HCT116 (cell line): ENCODE measurements at regions not wholly inside any gene's neighbourhood (a gene's known extent, or its start where the extent isn't known, plus 50 kb on each side); places are given as distances from the start of the nearest gene placed in this dataset.
"Not testable (repeated sequence)": the region's sequence is repeated elsewhere in the genome, so short reads cannot be mapped to it uniquely, and the experiment has no call there.

Source experiments
- ATAC-seq: fragments of 200-7000 bp; cut with Tn5 transposase; 2 replicates; pipeline ENCODE4 v1.9.1; 2020; ENCODE audit warnings: mild to moderate bottlenecking, moderate library complexity
- BruUV-seq: library from RNA; stranded (reverse); fragments of 400-500 nt; replicated peaks from 2 replicates; lab custom pipeline; 2021; lab: Mats Ljungman, UMichigan
- CTCF ChIA-PET: fragments of 300-600 bp; sonication (Branson Sonifier 250); formaldehyde crosslinking; loops from one replicate; lab custom pipeline; 2021; ENCODE audit warnings: antibody characterized with exemption; lab: Charles Lee
- POLR2A ChIA-PET: fragments of 300-600, 350-600 bp; sonication (Branson Sonifier 250); formaldehyde crosslinking; loops from one replicate; lab custom pipeline; 2021; ENCODE audit warnings: antibody characterized with exemption; lab: Charles Lee
- RAD21 ChIA-PET, 2 experiments: fragments of 300-600 bp; sonication (Branson Sonifier 250); formaldehyde crosslinking; loops; one replicate each; lab custom pipeline; 2023; ENCODE audit warnings: low total read pairs in 2 of 2; ENCODE audit not compliant: uncharacterized antibody in 2 of 2, unreplicated experiment in 2 of 2, low non-redundant PET in 1 of 2; lab: Charles Lee
- DNase-seq: peaks from one replicate; pipeline ENCODE4 v3.0.0-alpha.2; 2010; ENCODE audit warnings: low read depth, low spot score
- H2AFZ ChIP-seq: fragments of 200-600 bp; shearing (Covaris generic), sonication (generic); 2 replicates; pipeline ENCODE4 v1.6.1; 2017; ENCODE audit warnings: low read depth, mixed run types, mixed read lengths, antibody characterized with exemption, low read length; ENCODE audit not compliant: poor library complexity, severe bottlenecking
- H3K27ac ChIP-seq: 2 replicates; pipeline ENCODE4 v1.5.1; 2012; ENCODE audit warnings: low read depth, low read length
- H3K27me3 ChIP-seq: fragments of 200-600 bp; sonication (generic); 2 replicates; pipeline ENCODE4 v1.6.1; 2016; ENCODE audit warnings: mixed run types, low read length, mixed read lengths; ENCODE audit not compliant: insufficient read depth
- H3K36me3 ChIP-seq, 2 experiments: fragments of 200-500 bp in 1 of 2; fragments of 200-600 bp in 1 of 2; sonication (Bioruptor generic) in 1 of 2; sonication (generic) in 1 of 2; 2 replicates each; pipeline versions ENCODE4 v1.5.1 to v1.6.1; 2014 to 2016; ENCODE audit warnings: low read length in 2 of 2, inconsistent platforms in 1 of 2, mixed read lengths in 1 of 2, mixed run types in 1 of 2; ENCODE audit not compliant: insufficient read depth in 2 of 2, control insufficient read depth in 1 of 2
- H3K4me1 ChIP-seq, 2 experiments: fragments of 200-600 bp in 1 of 2; sonication (generic) in 1 of 2; 2 replicates each; pipeline versions ENCODE4 v1.5.1 to v1.6.1; 2012 to 2017; ENCODE audit warnings: low read length in 2 of 2, inconsistent platforms in 1 of 2, mild to moderate bottlenecking in 1 of 2, mixed read lengths in 1 of 2, mixed run types in 1 of 2, moderate library complexity in 1 of 2; ENCODE audit not compliant: insufficient read depth in 2 of 2, control insufficient read depth in 1 of 2
- H3K4me2 ChIP-seq: fragments of 200-600 bp; sonication (generic); 2 replicates; pipeline ENCODE4 v1.6.1; 2017; ENCODE audit warnings: mixed run types, low read length, mixed read lengths
- H3K4me3 ChIP-seq, 2 experiments: fragments of 200-600 bp in 1 of 2; sonication (generic) in 1 of 2; replicated peaks in 1 of 2; 2 replicates each; pipeline ENCODE4 v1.5.1; 2011 to 2016; ENCODE audit warnings: low read length in 2 of 2, control low read depth in 1 of 2, low read depth in 1 of 2, mild to moderate bottlenecking in 1 of 2, mixed read lengths in 1 of 2, mixed run types in 1 of 2
- H3K79me2 ChIP-seq: fragments of 200-600 bp; sonication (generic); 2 replicates; pipeline ENCODE4 v1.6.1; 2017; ENCODE audit warnings: mild to moderate bottlenecking, mixed run types, low read length, moderate library complexity, mixed read lengths; ENCODE audit not compliant: insufficient read depth
- H3K9ac ChIP-seq: fragments of 200-600 bp; sonication (generic); 2 replicates; pipeline ENCODE4 v1.6.1; 2016; ENCODE audit warnings: low read length, mixed read lengths
- H3K9me2 ChIP-seq: fragments of 200-600 bp; sonication (generic), shearing (Covaris generic); 2 replicates; pipeline ENCODE4 v1.6.1; 2017; ENCODE audit warnings: mixed run types, mild to moderate bottlenecking, moderate library complexity; ENCODE audit not compliant: insufficient read depth
- H3K9me3 ChIP-seq, 2 experiments: fragments of 200-500 bp in 1 of 2; fragments of 200-600 bp in 1 of 2; sonication (Bioruptor generic) in 1 of 2; sonication (generic) in 1 of 2; 2 replicates each; pipeline ENCODE4 v1.6.1; 2014 to 2017; ENCODE audit warnings: low read length in 2 of 2, mixed read lengths in 2 of 2, inconsistent platforms in 1 of 2, low read depth in 1 of 2, mild to moderate bottlenecking in 1 of 2, mixed run types in 1 of 2, moderate library complexity in 1 of 2; ENCODE audit not compliant: control insufficient read depth in 1 of 2, insufficient read depth in 1 of 2
- H4K20me1 ChIP-seq: fragments of 200-600 bp; sonication (generic), shearing (Covaris generic); 2 replicates; pipeline ENCODE4 v1.6.1; 2017; ENCODE audit warnings: mixed run types, mild to moderate bottlenecking, moderate library complexity; ENCODE audit not compliant: insufficient read depth
- CBX3 ChIP-seq: IDR thresholded peaks from 2 replicates; pipeline ENCODE4 v1.6.1; 2012; ENCODE audit warnings: low read depth
- ELF1 ChIP-seq: IDR thresholded peaks from 2 replicates; pipeline ENCODE4 v1.6.1; 2012; ENCODE audit warnings: low read depth, borderline replicate concordance
- FOSL1 ChIP-seq: IDR thresholded peaks from 2 replicates; pipeline ENCODE4 v1.6.1; 2012; ENCODE audit warnings: low read depth
- POLR2AphosphoS5 ChIP-seq: IDR thresholded peaks from 2 replicates; pipeline ENCODE4 v1.6.1; 2011; ENCODE audit warnings: mild to moderate bottlenecking, low read depth, low read length, moderate library complexity
- RAD21 ChIP-seq: IDR thresholded peaks from 2 replicates; pipeline ENCODE4 v1.6.1; 2012; ENCODE audit warnings: low read depth, mild to moderate bottlenecking
- SIN3A ChIP-seq: IDR thresholded peaks from 2 replicates; pipeline ENCODE4 v1.6.1; 2012; ENCODE audit warnings: low read depth
- TCF7L2 ChIP-seq: IDR thresholded peaks from 2 replicates; pipeline ENCODE4 v1.7.0; 2011; ENCODE audit warnings: borderline replicate concordance, inconsistent platforms; ENCODE audit not compliant: insufficient read depth, insufficient read length; ENCODE audit errors: extremely low read depth
- YY1 ChIP-seq: IDR thresholded peaks from 2 replicates; pipeline ENCODE4 v1.6.1; 2011; ENCODE audit warnings: low read length, low read depth, moderate library complexity, mild to moderate bottlenecking; ENCODE audit not compliant: insufficient replicate concordance; ENCODE audit errors: extremely low read depth
- ZNF274 ChIP-seq: fragments of 200-500 bp; sonication (Bioruptor generic); IDR thresholded peaks from 2 replicates; pipeline ENCODE4 v1.6.1; 2014; ENCODE audit warnings: mild to moderate bottlenecking, low read depth, low read length, inconsistent platforms
- intact Hi-C: fragments of 100-400 bp; cut with micrococcal nuclease; formaldehyde crosslinking; loops from 2 replicates; pipeline ENCODE4 v1.10.0; 2022
- TF ChIP-seq, protein P1 (sequence below): IDR thresholded peaks from 2 replicates; pipeline ENCODE4 v1.6.1; 2012

DNA sequence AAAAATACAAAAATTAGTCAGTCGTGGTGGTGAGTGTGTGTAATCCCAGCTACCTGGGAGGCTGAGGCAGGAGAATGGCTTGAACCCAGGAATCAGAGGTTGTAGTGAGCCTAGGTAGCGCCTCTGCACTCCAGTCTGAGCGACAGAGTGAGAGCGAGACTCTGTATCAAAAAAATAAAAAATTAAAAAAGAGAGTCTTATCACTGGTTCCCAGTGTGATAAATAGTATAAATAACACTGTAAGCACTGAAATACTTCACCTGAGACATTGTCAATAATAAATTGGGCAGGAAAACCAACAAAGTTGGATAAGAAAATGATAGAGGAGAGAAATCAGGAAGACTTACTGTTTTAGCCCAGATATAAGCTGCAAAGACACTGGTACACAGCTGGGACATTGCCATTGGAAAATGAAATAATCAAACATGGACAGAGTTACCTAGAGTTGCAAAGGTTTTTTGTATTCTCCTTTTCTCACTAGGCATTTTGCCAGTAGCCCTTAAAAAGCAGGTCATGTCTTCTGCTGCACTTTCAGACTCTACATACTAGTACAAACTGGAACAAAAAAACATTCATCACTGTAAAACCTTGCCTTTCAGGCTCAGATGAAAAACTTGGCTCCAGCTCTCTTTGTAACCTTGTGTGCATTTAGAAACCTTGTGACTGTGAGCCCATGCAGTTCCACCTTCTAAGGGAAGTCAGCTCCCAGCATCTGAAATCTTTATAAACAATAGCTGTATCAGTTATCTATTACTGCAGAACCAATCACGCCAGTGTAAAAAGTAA is 55.0 kb upstream of the PPP1R2C start:
- intact Hi-C loops: no loop called here
- POLR2A ChIA-PET: no interaction called here
- no peak overlapping the region for H3K9ac ChIP-seq
- no peaks in the 10 kb centered on the region for H3K27me3 ChIP-seq
- no peaks in the 10 kb centered on the region for H3K79me2 ChIP-seq
- CTCF ChIA-PET: no interaction called here
- H4K20me1 ChIP-seq: no peaks in the 10 kb centered on the region
- H3K9me3 ChIP-seq: no peaks in the 10 kb centered on the region
- no peak overlapping the region for H3K27ac ChIP-seq
- H3K4me1 ChIP-seq: no peaks in the 10 kb centered on the region
- no peak for TF ChIP-seq RAD21
- no peak for TF ChIP-seq FOSL1
- TF ChIP-seq YY1: no peak
- TF ChIP-seq CBX3: no peak
- no peak for TF ChIP-seq ZNF274
- no peak for TF ChIP-seq SIN3A
- TF ChIP-seq POLR2AphosphoS5: no peak
- TF ChIP-seq, protein P1, sequence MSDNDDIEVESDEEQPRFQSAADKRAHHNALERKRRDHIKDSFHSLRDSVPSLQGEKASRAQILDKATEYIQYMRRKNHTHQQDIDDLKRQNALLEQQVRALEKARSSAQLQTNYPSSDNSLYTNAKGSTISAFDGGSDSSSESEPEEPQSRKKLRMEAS: no peak
- no peak for TF ChIP-seq ELF1
- TF ChIP-seq TCF7L2: no peak
- no TSS peak for BruUV-seq
- DNase-seq (no peak), ATAC-seq (no peak)
- no peaks in the 10 kb centered on the region for H3K36me3 ChIP-seq
- no peaks in the 10 kb centered on the region for H3K9me2 ChIP-seq
- no peak overlapping the region for H3K4me3 ChIP-seq
- H2AFZ ChIP-seq: no peak overlapping the region
- RAD21 ChIA-PET: no interaction called here
- H3K4me2 ChIP-seq: no peak overlapping the region

- POLR2A ChIA-PET, H3K79me2 ChIP-seq, DNase-seq, H3K9me2 ChIP-seq, H3K9ac ChIP-seq, CTCF ChIA-PET, H3K4me2 ChIP-seq, H3K36me3 ChIP-seq, RAD21 ChIA-PET, intact Hi-C loops, ATAC-seq, H3K9me3 ChIP-seq, H3K4me1 ChIP-seq, H2AFZ ChIP-seq, BruUV-seq, H3K4me3 ChIP-seq, H4K20me1 ChIP-seq, H3K27me3 ChIP-seq, H3K27ac ChIP-seq: not testable (repeated sequence)
Measured at GRCh38 chrX:42833550-42833940, 55.6 kb upstream of the PPP1R2C start.
